ENCODE measurements at regions not wholly inside any gene's neighbourhood (a gene's known extent, or its start where the extent isn't known, plus 50 kb on each side); places are given as distances from the start of the nearest gene placed in this dataset.

DNA sequence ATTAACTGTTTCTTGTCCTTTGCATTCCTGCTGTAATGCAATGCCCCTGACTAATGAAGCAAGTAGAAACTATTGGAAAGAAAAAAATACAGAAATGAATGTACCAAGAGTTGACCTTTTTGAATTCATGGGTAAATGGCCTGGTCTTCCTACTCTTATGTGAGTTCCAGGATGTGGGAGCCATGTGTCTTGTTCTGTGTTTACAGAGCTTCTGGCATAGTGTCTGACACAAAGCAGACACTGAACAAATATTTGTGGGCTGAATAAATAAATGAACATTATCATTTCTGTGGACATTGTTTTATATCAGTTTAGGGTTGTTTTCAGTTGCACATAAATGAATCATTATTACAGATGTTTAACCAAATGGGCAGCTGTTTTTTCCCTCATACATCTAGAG is 155.5 kb downstream of the CD8B2 start:
- H3K4me3 ChIP-seq (ENCODE audit: low read length in 2 of 2), result no peak overlapping the region
- H3K27me3 ChIP-seq (ENCODE audit: control insufficient read depth in 2 of 2, insufficient read depth in 1 of 2, low read length in 1 of 2), result no peaks in the 10 kb centered on the region
- H3K27ac ChIP-seq (ENCODE audit: low read depth in 1 of 2, low read length in 1 of 2), result no peak overlapping the region
- DNase-seq (ENCODE audit: low read depth in 6 of 9, low spot score in 9 of 9), result no peak
- no peaks in the 10 kb centered on the region for H3K36me3 ChIP-seq (ENCODE audit: control insufficient read depth in 2 of 2, insufficient read depth in 2 of 2, low read length in 1 of 2)
- no peaks in the 10 kb centered on the region for H3K4me1 ChIP-seq (ENCODE audit: control insufficient read depth in 2 of 2, insufficient read depth in 2 of 2, low read length in 2 of 2)
- no peaks in the 10 kb centered on the region for H3K9me3 ChIP-seq (ENCODE audit: control insufficient read depth in 2 of 2, insufficient read depth in 1 of 2, low read length in 1 of 2)

DNA sequence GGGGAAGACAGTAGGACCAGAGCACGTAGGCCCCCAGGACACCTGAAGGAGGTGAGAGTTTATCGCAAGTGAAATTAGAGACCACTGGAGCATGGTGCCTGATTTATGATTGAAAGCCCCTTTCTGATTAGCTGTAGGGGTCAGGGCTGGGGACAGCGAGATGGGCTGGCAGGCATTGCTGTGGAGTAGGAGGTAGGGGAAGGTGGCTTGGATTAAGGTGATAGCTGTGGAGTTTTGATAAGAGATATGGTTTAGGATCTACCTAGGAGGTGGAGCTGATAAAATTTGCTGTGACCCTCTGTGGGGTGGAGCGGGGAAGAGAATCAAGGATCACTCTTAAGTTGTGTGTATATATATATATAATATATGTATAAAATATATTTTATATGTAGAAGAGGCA is 157.5 kb downstream of the CD8B2 start:
- Histone ChIP-seq H3K4me1 (ENCODE audit: control insufficient read depth in 2 of 2, insufficient read depth in 2 of 2, low read length in 2 of 2) (no peaks in the 10 kb centered on the region), H3K27ac (ENCODE audit: low read depth in 1 of 2, low read length in 1 of 2) (no peak overlapping the region), H3K9me3 (ENCODE audit: control insufficient read depth in 2 of 2, insufficient read depth in 1 of 2, low read length in 1 of 2) (no peaks in the 10 kb centered on the region), H3K27me3 (ENCODE audit: control insufficient read depth in 2 of 2, insufficient read depth in 1 of 2, low read length in 1 of 2) (no peaks in the 10 kb centered on the region), H3K4me3 (ENCODE audit: low read length in 2 of 2) (no peak overlapping the region), H3K36me3 (ENCODE audit: control insufficient read depth in 2 of 2, insufficient read depth in 2 of 2, low read length in 1 of 2) (no peaks in the 10 kb centered on the region)
- DNase-seq (ENCODE audit: low read depth in 6 of 9, low spot score in 9 of 9), result no peak
- WGBS, result 97% methylated on average over 4 of the region's 4 CpGs

GRCh38 chr2:106646605-106647004 is 159.4 kb downstream of the CD8B2 start:
- Histone ChIP-seq H3K27me3 (ENCODE audit: control insufficient read depth in 2 of 2, insufficient read depth in 1 of 2, low read length in 1 of 2) (no peaks in the 10 kb centered on the region), H3K4me1 (ENCODE audit: control insufficient read depth in 2 of 2, insufficient read depth in 2 of 2, low read length in 2 of 2) (no peaks in the 10 kb centered on the region), H3K9me3 (ENCODE audit: control insufficient read depth in 2 of 2, insufficient read depth in 1 of 2, low read length in 1 of 2) (no peaks in the 10 kb centered on the region), H3K27ac (ENCODE audit: low read depth in 1 of 2, low read length in 1 of 2) (no peak overlapping the region), H3K4me3 (ENCODE audit: low read length in 2 of 2) (no peak overlapping the region), H3K36me3 (ENCODE audit: control insufficient read depth in 2 of 2, insufficient read depth in 2 of 2, low read length in 1 of 2) (no peaks in the 10 kb centered on the region)
- WGBS, result 96% methylated on average over 4 of the region's 4 CpGs
- no peak for DNase-seq (ENCODE audit: low read depth in 6 of 9, low spot score in 9 of 9)

DNA sequence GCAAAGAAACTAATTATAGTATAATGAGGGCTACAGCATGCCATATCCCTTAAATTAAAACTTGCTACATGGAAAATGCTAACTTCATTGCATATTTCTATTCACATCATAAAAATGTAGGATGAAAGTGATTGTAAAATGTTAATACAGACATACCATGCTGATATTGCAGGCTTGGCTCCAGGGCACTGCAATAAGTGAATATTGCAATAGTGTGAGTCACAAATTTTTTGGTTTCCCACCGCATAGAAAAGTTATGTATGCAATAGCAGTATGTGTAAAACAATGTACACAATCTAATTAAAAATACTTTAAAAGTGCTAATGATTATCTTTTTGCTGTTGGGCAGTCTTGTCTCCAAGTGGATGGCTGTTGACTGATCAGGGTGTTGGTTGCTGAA is 162.1 kb downstream of the CD8B2 start:
- no peak for DNase-seq (ENCODE audit: low read depth in 6 of 9, low spot score in 9 of 9)
- Histone ChIP-seq H3K4me3 (ENCODE audit: low read length in 2 of 2) (no peak overlapping the region), H3K27me3 (ENCODE audit: control insufficient read depth in 2 of 2, insufficient read depth in 1 of 2, low read length in 1 of 2) (no peaks in the 10 kb centered on the region), H3K36me3 (ENCODE audit: control insufficient read depth in 2 of 2, insufficient read depth in 2 of 2, low read length in 1 of 2) (no peaks in the 10 kb centered on the region), H3K27ac (ENCODE audit: low read depth in 1 of 2, low read length in 1 of 2) (no peak overlapping the region), H3K9me3 (ENCODE audit: control insufficient read depth in 2 of 2, insufficient read depth in 1 of 2, low read length in 1 of 2) (no peaks in the 10 kb centered on the region), H3K4me1 (ENCODE audit: control insufficient read depth in 2 of 2, insufficient read depth in 2 of 2, low read length in 2 of 2) (no peaks in the 10 kb centered on the region)
- WGBS, result 96% methylated on average over 1 of the region's 1 CpG

DNA sequence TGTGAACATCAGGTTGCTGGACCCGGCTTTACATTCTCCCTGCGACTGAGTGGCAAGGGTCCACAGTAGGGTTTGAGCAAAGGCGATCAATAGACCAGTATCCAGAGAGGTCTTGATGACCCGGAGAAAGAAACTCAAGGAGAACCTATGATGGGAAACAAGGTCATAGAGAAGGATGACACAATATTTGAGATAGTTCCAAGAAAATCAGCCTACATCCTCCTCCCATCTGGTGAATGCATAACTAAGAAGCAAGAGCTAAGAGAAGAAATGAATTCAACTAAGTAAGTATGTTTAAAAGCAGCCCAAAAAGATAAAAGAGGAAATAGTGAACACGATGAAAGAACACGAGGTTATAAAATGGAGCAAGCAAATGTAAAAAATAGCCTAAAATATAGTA is 166.3 kb downstream of the CD8B2 start:
- no peak for DNase-seq (ENCODE audit: low read depth in 6 of 9, low spot score in 9 of 9)
- 94% methylated on average over 6 of the region's 6 CpGs for WGBS
- H3K9me3 ChIP-seq (ENCODE audit: control insufficient read depth in 2 of 2, insufficient read depth in 1 of 2, low read length in 1 of 2), result no peaks in the 10 kb centered on the region

GRCh38 chr2:106658616-106659015 is 171.5 kb downstream of the CD8B2 start:
- 95% methylated on average over 4 of the region's 4 CpGs for WGBS
- Histone ChIP-seq H3K27ac (ENCODE audit: low read depth in 1 of 2, low read length in 1 of 2) (no peak overlapping the region), H3K4me3 (ENCODE audit: low read length in 2 of 2) (no peak overlapping the region), H3K4me1 (ENCODE audit: control insufficient read depth in 2 of 2, insufficient read depth in 2 of 2, low read length in 2 of 2) (no peaks in the 10 kb centered on the region), H3K36me3 (ENCODE audit: control insufficient read depth in 2 of 2, insufficient read depth in 2 of 2, low read length in 1 of 2) (no peaks in the 10 kb centered on the region), H3K9me3 (ENCODE audit: control insufficient read depth in 2 of 2, insufficient read depth in 1 of 2, low read length in 1 of 2) (no peaks in the 10 kb centered on the region), H3K27me3 (ENCODE audit: control insufficient read depth in 2 of 2, insufficient read depth in 1 of 2, low read length in 1 of 2) (no peaks in the 10 kb centered on the region)
- DNase-seq (ENCODE audit: low read depth in 6 of 9, low spot score in 9 of 9), result no peak

More for the DNA sequence above, 166.3 kb downstream of the CD8B2 start:
- H3K4me3 ChIP-seq (ENCODE audit: low read length in 2 of 2), result no peak overlapping the region
- no peaks in the 10 kb centered on the region for H3K27me3 ChIP-seq (ENCODE audit: control insufficient read depth in 2 of 2, insufficient read depth in 1 of 2, low read length in 1 of 2)
- no peaks in the 10 kb centered on the region for H3K36me3 ChIP-seq (ENCODE audit: control insufficient read depth in 2 of 2, insufficient read depth in 2 of 2, low read length in 1 of 2)
- no peak overlapping the region for H3K27ac ChIP-seq (ENCODE audit: low read depth in 1 of 2, low read length in 1 of 2)
- no peaks in the 10 kb centered on the region for H3K4me1 ChIP-seq (ENCODE audit: control insufficient read depth in 2 of 2, insufficient read depth in 2 of 2, low read length in 2 of 2)

GRCh38 chr2:106664669-106665068 is 177.5 kb downstream of the CD8B2 start:
- H3K27ac ChIP-seq (ENCODE audit: low read depth in 1 of 2, low read length in 1 of 2), result no peak overlapping the region
- 3% methylated on average over 3 of the region's 3 CpGs for WGBS
- no peak for DNase-seq (ENCODE audit: low read depth in 6 of 9, low spot score in 9 of 9)
- no peak overlapping the region for H3K4me3 ChIP-seq (ENCODE audit: low read length in 2 of 2)
- no peaks in the 10 kb centered on the region for H3K27me3 ChIP-seq (ENCODE audit: control insufficient read depth in 2 of 2, insufficient read depth in 1 of 2, low read length in 1 of 2)
- H3K9me3 ChIP-seq (ENCODE audit: control insufficient read depth in 2 of 2, insufficient read depth in 1 of 2, low read length in 1 of 2), result peaks cover 0 to 3% of the 10 kb centered on the region in 2 donors
- no peaks in the 10 kb centered on the region for H3K36me3 ChIP-seq (ENCODE audit: control insufficient read depth in 2 of 2, insufficient read depth in 2 of 2, low read length in 1 of 2)
- H3K4me1 ChIP-seq (ENCODE audit: control insufficient read depth in 2 of 2, insufficient read depth in 2 of 2, low read length in 2 of 2), result no peaks in the 10 kb centered on the region

DNA sequence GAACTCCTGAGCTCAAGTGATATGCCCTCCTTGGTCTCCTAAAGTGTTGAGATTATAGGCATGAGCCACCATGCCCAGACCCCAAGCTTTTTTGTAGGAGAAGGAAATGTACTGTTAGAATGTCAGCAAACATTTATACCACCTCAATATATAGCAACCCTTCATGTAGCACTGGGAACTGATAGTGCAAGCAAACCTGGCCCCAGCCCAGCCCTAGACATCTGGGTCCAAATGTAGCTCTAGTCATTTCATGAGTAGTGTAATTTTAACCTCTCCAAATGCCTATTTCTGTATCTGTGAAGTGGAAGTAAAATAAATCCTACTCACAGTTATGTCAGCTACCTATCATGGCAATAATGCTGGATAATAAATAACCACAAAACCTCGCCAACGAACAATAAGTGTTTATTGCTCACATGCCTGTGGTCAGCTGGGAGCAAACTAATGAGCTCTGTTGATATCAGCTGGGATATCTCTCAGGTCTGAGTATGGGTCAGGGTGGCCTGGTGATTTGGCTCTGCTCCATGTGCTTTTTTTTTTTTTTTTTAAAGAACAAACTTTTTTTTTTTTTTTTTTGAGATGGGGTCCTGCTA is 180.4 kb downstream of the CD8B2 start:
- DNase-seq (ENCODE audit: low read depth in 6 of 9, low spot score in 9 of 9), result no peak
- no peaks in the 10 kb centered on the region for H3K36me3 ChIP-seq (ENCODE audit: control insufficient read depth in 2 of 2, insufficient read depth in 2 of 2, low read length in 1 of 2)
- peaks cover 0 to 3% of the 10 kb centered on the region in 2 donors for H3K9me3 ChIP-seq (ENCODE audit: control insufficient read depth in 2 of 2, insufficient read depth in 1 of 2, low read length in 1 of 2)
- H3K27ac ChIP-seq (ENCODE audit: low read depth in 1 of 2, low read length in 1 of 2), result no peak overlapping the region
- H3K4me1 ChIP-seq (ENCODE audit: control insufficient read depth in 2 of 2, insufficient read depth in 2 of 2, low read length in 2 of 2), result no peaks in the 10 kb centered on the region
- WGBS, result 99% methylated on average over 2 of the region's 2 CpGs
- H3K27me3 ChIP-seq (ENCODE audit: control insufficient read depth in 2 of 2, insufficient read depth in 1 of 2, low read length in 1 of 2), result no peaks in the 10 kb centered on the region
- H3K4me3 ChIP-seq (ENCODE audit: low read length in 2 of 2), result no peak overlapping the region

DNA sequence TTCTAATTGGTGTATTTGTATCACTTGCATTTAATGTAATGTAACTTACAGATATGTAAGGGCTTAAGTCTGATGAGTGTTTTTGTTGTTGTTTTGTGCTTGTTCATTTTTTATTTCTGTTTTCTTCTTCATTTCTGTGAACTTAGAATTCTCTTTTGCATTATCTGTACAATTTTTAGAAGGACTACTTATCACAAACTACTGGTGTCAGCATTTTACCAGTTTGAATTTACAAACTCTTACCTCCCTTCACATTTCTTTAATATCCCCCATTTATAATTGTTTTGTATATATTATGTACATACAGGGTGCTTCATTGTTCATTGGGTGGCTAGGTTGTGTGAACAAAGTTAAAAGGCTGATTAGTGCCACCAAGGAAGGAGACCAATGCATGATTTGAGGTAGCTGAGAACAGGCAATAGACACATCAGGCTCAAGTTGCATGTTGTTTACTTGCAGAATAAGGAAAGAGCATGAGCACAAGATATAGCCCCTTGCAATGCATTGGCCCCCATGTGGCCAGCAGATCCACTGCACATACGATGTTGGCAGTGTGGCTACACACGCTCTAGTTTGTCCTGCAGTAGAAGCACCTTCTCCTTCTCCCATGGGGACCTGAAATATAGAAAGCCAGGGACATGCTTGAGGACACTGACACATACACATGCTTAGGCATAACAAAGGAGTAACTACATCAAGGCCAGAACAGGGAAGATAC is 198.2 kb downstream of the CD8B2 start:
- Histone ChIP-seq H3K27me3 (ENCODE audit: control insufficient read depth in 2 of 2, insufficient read depth in 1 of 2, low read length in 1 of 2) (no peaks in the 10 kb centered on the region), H3K36me3 (ENCODE audit: control insufficient read depth in 2 of 2, insufficient read depth in 2 of 2, low read length in 1 of 2) (no peaks in the 10 kb centered on the region), H3K27ac (ENCODE audit: low read depth in 1 of 2, low read length in 1 of 2) (no peak overlapping the region), H3K9me3 (ENCODE audit: control insufficient read depth in 2 of 2, insufficient read depth in 1 of 2, low read length in 1 of 2) (peaks cover 0 to 2% of the 10 kb centered on the region in 2 donors), H3K4me3 (ENCODE audit: low read length in 2 of 2) (no peak overlapping the region), H3K4me1 (ENCODE audit: control insufficient read depth in 2 of 2, insufficient read depth in 2 of 2, low read length in 2 of 2) (no peaks in the 10 kb centered on the region)
- WGBS, result 96% methylated on average over 2 of the region's 2 CpGs
- no peak for DNase-seq (ENCODE audit: low read depth in 6 of 9, low spot score in 9 of 9)

All from thymus (tissue), 11 donors.